ENCODE measurements at regions not wholly inside any gene's neighbourhood (a gene's known extent, or its start where the extent isn't known, plus 50 kb on each side); places are given as distances from the start of the nearest gene placed in this dataset.
A peak's percentile ranks its signal among the peaks of the same experiment; 100 is the strongest.
"Not testable (repeated sequence)": the region's sequence is repeated elsewhere in the genome, so short reads cannot be mapped to it uniquely, and the experiment has no call there.

GRCh38 chr13:19362946-19363510 is 181.4 kb upstream of the TUBA3C start:
- no peak for DNase-seq

- not testable (repeated sequence) for DNase-seq
Measured at GRCh38 chr13:19359697-19360096, 178.1 kb upstream of the TUBA3C start.

- DNase-seq: no peak
Measured at GRCh38 chr13:19345916-19346422, 164.3 kb upstream of the TUBA3C start.

- DNase-seq: no peak
Measured at GRCh38 chr13:19345158-19345557, 163.5 kb upstream of the TUBA3C start.

- DNase-seq: peak in 1 of 3 experiments; percentile 0
Measured at GRCh38 chr13:19344585-19345120, 163.0 kb upstream of the TUBA3C start.

GRCh38 chr13:19332378-19332777 is 150.8 kb upstream of the TUBA3C start:
- DNase-seq: no peak

- DNase-seq: no peak
Measured at GRCh38 chr13:19329365-19329764, 147.7 kb upstream of the TUBA3C start.

GRCh38 chr13:19324325-19324724 is 142.7 kb upstream of the TUBA3C start:
- DNase-seq: no peak

GRCh38 chr13:19321222-19321621 is 139.6 kb upstream of the TUBA3C start:
- no peak for DNase-seq

- DNase-seq: no peak
Measured at GRCh38 chr13:19305434-19305833, 123.8 kb upstream of the TUBA3C start.

- DNase-seq: no peak
Measured at GRCh38 chr13:19289180-19289579, 107.6 kb upstream of the TUBA3C start.

GRCh38 chr13:19283836-19284235 is 102.2 kb upstream of the TUBA3C start:
- no peak for DNase-seq

GRCh38 chr13:19268331-19268730 is 86.7 kb upstream of the TUBA3C start:
- DNase-seq: no peak

GRCh38 chr13:19267746-19268145 is 86.1 kb upstream of the TUBA3C start:
- DNase-seq: no peak

- DNase-seq: no peak
Measured at GRCh38 chr13:19266979-19267378, 85.4 kb upstream of the TUBA3C start.

GRCh38 chr13:19264711-19265110 is 83.1 kb upstream of the TUBA3C start:
- DNase-seq: no peak

- DNase-seq: no peak
Measured at GRCh38 chr13:19252381-19252780, 70.8 kb upstream of the TUBA3C start.

- no peak for DNase-seq
Measured at GRCh38 chr13:19239114-19239860, 57.7 kb upstream of the TUBA3C start.

Data from NCI-H1417 (cell line).